ENCODE measurements at regions not wholly inside any gene's neighbourhood (a gene's known extent, or its start where the extent isn't known, plus 50 kb on each side); places are given as distances from the start of the nearest gene placed in this dataset.
A peak's percentile ranks its signal among the peaks of the same experiment; 100 is the strongest.

DNA sequence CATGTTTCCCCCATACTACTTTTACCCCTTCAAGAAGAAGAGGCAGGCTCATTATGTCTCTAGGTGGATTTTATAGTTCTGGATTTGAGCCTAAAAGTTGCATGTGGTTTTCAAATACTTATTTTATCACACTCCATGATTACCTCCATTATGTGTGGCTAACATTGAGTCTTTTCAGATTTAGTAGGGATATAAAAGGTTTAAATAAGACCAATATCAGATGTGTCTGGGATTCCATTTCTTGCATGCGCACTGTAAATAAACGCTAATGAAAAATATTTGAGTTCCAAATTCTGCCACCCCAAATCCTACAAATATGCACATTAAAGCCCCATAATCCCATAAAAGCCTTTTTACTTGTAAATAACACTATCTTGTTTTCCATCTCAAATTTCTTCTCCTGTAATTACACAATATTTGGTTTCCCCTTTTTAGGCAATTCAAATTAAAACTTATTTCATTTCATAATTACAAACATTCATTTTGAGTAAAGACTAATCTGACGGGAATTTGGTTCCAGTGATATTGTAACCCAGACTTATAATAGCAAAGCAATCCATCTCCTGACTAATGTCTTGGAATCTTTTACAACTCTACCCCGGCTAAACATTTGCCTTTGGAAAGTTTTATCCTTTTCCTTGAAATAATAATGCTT is 600.0 kb downstream of the SLC4A3 start:
- Histone ChIP-seq H3K27ac (no peak overlapping the region), H3K9me3 (no peaks in the 10 kb centered on the region), H3K4me3 (replicated peaks in 1 of 3) (no peak overlapping the region), H3K4me1 (no peaks in the 10 kb centered on the region), H3K36me3 (no peaks in the 10 kb centered on the region), H3K27me3 (no peaks in the 10 kb centered on the region)
- intact Hi-C loops (cut with DNase I) = no loop called here
- TF ChIP-seq, protein P1, sequence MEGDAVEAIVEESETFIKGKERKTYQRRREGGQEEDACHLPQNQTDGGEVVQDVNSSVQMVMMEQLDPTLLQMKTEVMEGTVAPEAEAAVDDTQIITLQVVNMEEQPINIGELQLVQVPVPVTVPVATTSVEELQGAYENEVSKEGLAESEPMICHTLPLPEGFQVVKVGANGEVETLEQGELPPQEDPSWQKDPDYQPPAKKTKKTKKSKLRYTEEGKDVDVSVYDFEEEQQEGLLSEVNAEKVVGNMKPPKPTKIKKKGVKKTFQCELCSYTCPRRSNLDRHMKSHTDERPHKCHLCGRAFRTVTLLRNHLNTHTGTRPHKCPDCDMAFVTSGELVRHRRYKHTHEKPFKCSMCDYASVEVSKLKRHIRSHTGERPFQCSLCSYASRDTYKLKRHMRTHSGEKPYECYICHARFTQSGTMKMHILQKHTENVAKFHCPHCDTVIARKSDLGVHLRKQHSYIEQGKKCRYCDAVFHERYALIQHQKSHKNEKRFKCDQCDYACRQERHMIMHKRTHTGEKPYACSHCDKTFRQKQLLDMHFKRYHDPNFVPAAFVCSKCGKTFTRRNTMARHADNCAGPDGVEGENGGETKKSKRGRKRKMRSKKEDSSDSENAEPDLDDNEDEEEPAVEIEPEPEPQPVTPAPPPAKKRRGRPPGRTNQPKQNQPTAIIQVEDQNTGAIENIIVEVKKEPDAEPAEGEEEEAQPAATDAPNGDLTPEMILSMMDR (IDR thresholded peaks at IDR 0.05) = no peak
- TF ChIP-seq POLR2A (IDR thresholded peaks at IDR 0.05) = no peak
- no peak for DNase-seq
- 71 to 76% methylated on average over 4 of the region's 4 CpGs for WGBS, 2 donors

DNA sequence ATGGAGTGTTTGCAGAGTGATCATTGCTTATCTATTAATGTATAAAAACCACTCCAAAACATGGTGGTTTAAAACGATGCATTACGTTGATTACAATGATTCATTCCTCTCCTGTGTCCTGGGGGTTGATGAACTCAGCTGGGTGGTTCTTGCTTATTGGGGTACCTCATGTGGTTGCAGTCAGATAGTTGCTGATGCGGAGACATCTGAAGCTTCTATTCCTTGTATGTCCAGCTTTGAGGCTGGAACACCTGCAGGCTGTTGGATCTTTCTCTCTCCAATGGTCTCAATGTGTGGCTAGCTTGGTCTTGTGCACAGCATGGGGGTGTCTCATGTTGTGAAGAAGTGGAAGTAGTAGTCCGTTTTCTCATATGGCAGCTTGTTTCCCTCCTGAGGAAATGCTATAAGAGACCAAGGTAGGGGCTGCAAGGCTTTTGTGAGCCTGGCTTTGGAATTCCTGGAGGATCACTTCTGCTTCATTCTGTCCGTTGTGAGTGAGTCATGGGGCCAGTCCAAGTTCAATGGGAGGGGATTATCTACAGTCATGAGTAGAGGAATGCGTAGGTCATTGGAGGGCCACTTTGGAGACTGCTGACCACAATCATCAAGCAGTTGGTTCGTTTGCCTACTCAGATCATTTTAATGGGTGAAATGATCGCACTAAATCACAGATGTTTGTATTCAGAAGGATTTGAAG is 601.0 kb downstream of the SLC4A3 start:
- no peak overlapping the region for H3K27ac ChIP-seq
- no peaks in the 10 kb centered on the region for H3K27me3 ChIP-seq
- H3K4me3 ChIP-seq (replicated peaks in 1 of 3) = no peak overlapping the region
- WGBS, 2 donors = 70% methylated on average over 8 of the region's 8 CpGs
- TF ChIP-seq, protein P1 (IDR thresholded peaks at IDR 0.05) = no peak
- no peak for TF ChIP-seq POLR2A (IDR thresholded peaks at IDR 0.05)
- H3K9me3 ChIP-seq = no peaks in the 10 kb centered on the region
- H3K4me1 ChIP-seq = no peaks in the 10 kb centered on the region
- no peak for DNase-seq
- H3K36me3 ChIP-seq = no peaks in the 10 kb centered on the region
- intact Hi-C loops (cut with DNase I) = no loop called here

DNA sequence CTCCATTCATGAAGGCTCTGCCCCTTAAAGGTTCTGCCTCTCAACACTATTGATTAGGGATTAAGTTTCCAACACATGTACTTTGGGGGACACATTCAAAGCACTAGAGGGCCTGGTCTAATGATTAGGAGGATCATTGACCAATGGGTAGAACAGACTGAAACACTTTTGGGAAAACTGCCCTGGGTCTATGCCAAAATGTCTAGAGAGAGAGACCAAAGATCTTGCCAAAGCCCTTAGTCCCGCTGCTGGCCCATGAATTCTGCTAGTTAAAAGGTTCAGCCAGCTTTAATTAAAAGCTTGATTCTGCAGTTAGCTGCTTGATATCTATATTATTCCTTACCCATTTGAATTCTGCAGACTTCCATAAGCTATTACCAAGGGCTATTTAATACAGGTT is 613.2 kb downstream of the SLC4A3 start:
- TF ChIP-seq, protein P1 (IDR thresholded peaks at IDR 0.05) = no peak
- TF ChIP-seq POLR2A (IDR thresholded peaks at IDR 0.05) = no peak
- Histone ChIP-seq H3K27me3 (no peaks in the 10 kb centered on the region), H3K4me3 (replicated peaks in 1 of 3) (no peak overlapping the region), H3K4me1 (peaks cover 6 to 11% of the 10 kb centered on the region in 2 donors), H3K9me3 (no peaks in the 10 kb centered on the region), H3K27ac (peak overlapping the region in 1 of 3 donors; percentile 4), H3K36me3 (no peaks in the 10 kb centered on the region)
- WGBS, 2 donors = 0 to 14% methylated on average over 1 of the region's 1 CpG
- intact Hi-C loops (cut with DNase I) = no loop called here
- DNase-seq = peak; percentile 31 to 47

DNA sequence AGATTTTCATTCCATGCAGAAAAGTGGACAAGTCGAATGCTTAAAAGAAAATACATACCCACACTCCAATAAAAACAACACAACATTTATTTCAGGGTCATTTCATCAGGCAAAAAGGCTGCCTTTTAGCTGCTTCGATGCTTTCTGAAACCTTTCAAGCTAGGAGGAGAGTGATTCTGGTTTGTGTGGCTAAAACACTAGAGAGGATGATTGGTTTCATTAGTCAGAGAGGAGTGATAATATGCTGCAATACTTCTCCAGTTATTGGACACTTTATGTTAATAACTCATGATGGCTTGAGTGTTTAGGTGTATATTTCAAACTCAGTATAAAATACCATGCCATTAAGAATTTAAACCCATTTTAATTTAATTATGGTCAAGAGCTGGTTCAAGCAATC is 614.0 kb downstream of the SLC4A3 start:
- intact Hi-C loops (cut with DNase I) = no loop called here
- Histone ChIP-seq H3K4me3 (replicated peaks in 1 of 3) (no peak overlapping the region), H3K9me3 (no peaks in the 10 kb centered on the region), H3K36me3 (no peaks in the 10 kb centered on the region), H3K4me1 (peaks cover 6 to 11% of the 10 kb centered on the region in 2 donors), H3K27ac (peak overlapping the region in 1 of 3 donors; percentile 4), H3K27me3 (no peaks in the 10 kb centered on the region)
- 17 to 19% methylated on average over 2 of the region's 2 CpGs for WGBS, 2 donors
- TF ChIP-seq, protein P1 (IDR thresholded peaks at IDR 0.05) = no peak
- no peak for TF ChIP-seq POLR2A (IDR thresholded peaks at IDR 0.05)
- DNase-seq = no peak

DNA sequence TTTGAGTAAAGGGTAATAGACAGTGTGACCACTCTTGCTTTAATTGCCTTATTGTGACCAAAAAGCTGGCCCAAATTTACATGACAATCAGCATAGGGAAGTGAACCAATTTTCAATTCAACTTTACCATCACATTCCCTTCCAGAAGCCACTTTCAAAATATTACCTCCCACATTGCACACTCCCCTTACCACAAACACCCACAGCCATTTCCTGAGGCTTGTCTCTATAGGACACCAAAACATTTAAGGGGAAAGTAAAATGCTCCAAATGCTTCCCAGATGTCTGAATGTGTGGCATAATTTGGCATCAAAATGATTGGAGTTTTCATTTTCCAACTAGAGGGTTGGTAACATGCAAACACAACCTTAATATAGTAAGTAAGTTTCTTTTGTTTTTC is 616.1 kb downstream of the SLC4A3 start:
- no peak for DNase-seq
- intact Hi-C loops (cut with DNase I) = no loop called here
- no peaks in the 10 kb centered on the region for H3K9me3 ChIP-seq
- no peaks in the 10 kb centered on the region for H3K27me3 ChIP-seq
- no peaks in the 10 kb centered on the region for H3K36me3 ChIP-seq
- peaks cover 6 to 11% of the 10 kb centered on the region in 2 donors for H3K4me1 ChIP-seq
- TF ChIP-seq POLR2A (IDR thresholded peaks at IDR 0.05) = no peak
- TF ChIP-seq, protein P1 (IDR thresholded peaks at IDR 0.05) = no peak
- no peak overlapping the region for H3K4me3 ChIP-seq (replicated peaks in 1 of 3)
- no peak overlapping the region for H3K27ac ChIP-seq

Measured in thyroid gland (tissue), 4 donors.